ENCODE measurements at regions not wholly inside any gene's neighbourhood (a gene's known extent, or its start where the extent isn't known, plus 50 kb on each side); places are given as distances from the start of the nearest gene placed in this dataset.

GRCh38 chr3:27907148-27907547 lies 185.0 kb upstream of the EOMES start:
- TF ChIP-seq CTCF (IDR thresholded peaks at IDR 0.05 in 8 of 11, conservative IDR thresholded peaks at IDR 0.05 in 3 of 11) (no peak), POLR2AphosphoS5 (IDR thresholded peaks at IDR 0.05) (no peak)
